ENCODE measurements at regions not wholly inside any gene's neighbourhood (a gene's known extent, or its start where the extent isn't known, plus 50 kb on each side); places are given as distances from the start of the nearest gene placed in this dataset.

- TF ChIP-seq CTCF (IDR thresholded peaks at IDR 0.05), result no peak
- no peak for TF ChIP-seq POLR2A (IDR thresholded peaks at IDR 0.05)
These were observed 184.7 kb upstream of the POU1F1 start for GRCh38 chr3:87461036-87461435.
